K562 (cell line): ENCODE measurements at regions not wholly inside any gene's neighbourhood (a gene's known extent, or its start where the extent isn't known, plus 50 kb on each side); places are given as distances from the start of the nearest gene placed in this dataset.

Source experiments
- ATF4 ChIP-seq: fragments of 450-650 bp; formaldehyde crosslinking; IDR thresholded peaks from 2 replicates; pipeline ENCODE4 v1.4.0; 2022; ENCODE audit warnings: mild to moderate bottlenecking, moderate library complexity
- CCNT2 ChIP-seq: IDR thresholded peaks from 2 replicates; pipeline ENCODE4 v1.6.1; 2011; ENCODE audit warnings: borderline replicate concordance, low read depth, mild to moderate bottlenecking, moderate library complexity, mixed read lengths, low read length; ENCODE audit not compliant: insufficient read length; ENCODE audit errors: extremely low read depth
- CSDE1 ChIP-seq, 2 experiments: fragments of 450-650 bp; IDR thresholded peaks; 2 replicates each; pipeline ENCODE4 v1.6.1; 2016; ENCODE audit warnings: mild to moderate bottlenecking in 1 of 2
- E2F8 ChIP-seq: fragments of 450-650 bp; IDR thresholded peaks from 2 replicates; pipeline ENCODE4 v1.7.1; 2018; ENCODE audit warnings: mild to moderate bottlenecking, low read depth; ENCODE audit not compliant: partially characterized antibody
- ETV1 ChIP-seq: fragments of 450-650 bp; conservative IDR thresholded peaks from 2 replicates; pipeline ENCODE4 v1.6.1; 2016; ENCODE audit warnings: missing genetic modification characterization, control low read depth, low read depth, missing compliant biosample characterization
- GABPA ChIP-seq: fragments of 200-800 bp; sonication (Bioruptor generic); conservative IDR thresholded peaks from 2 replicates; pipeline ENCODE4 v1.6.1; 2016; ENCODE audit warnings: low read depth, missing genetic modification characterization, missing compliant biosample characterization
- GTF3C2 ChIP-seq: IDR thresholded peaks from 3 replicates; pipeline ENCODE4 v1.6.1; 2011; ENCODE audit warnings: borderline replicate concordance, mild to moderate bottlenecking, moderate library complexity; ENCODE audit not compliant: insufficient read length; ENCODE audit errors: extremely low read depth
- IFI16 ChIP-seq: fragments of 250-450 bp; sonication (Bioruptor Pico); IDR thresholded peaks from 2 replicates; pipeline ENCODE4 v2.1.2; 2022; ENCODE audit warnings: mild to moderate bottlenecking, inconsistent platforms
- PHF21A ChIP-seq: fragments of 450-650 bp; IDR thresholded peaks from 2 replicates; pipeline ENCODE4 v1.6.1; 2017; ENCODE audit warnings: low read depth, borderline replicate concordance
- POLR2B ChIP-seq: fragments of 450-650 bp; IDR thresholded peaks from 2 replicates; pipeline ENCODE4 v1.6.1; 2018; ENCODE audit warnings: low read depth; ENCODE audit not compliant: partially characterized antibody
- RAD21 ChIP-seq, 2 experiments: fragments of 250-450 bp in 1 of 2; fragments of 450-650 bp in 1 of 2; sonication (Bioruptor Pico) in 1 of 2; formaldehyde crosslinking in 1 of 2; IDR thresholded peaks in 1 of 2; conservative IDR thresholded peaks in 1 of 2; 2 replicates each; pipeline versions ENCODE4 v1.4.0 to v1.8.0; 2020 to 2022; ENCODE audit warnings: mild to moderate bottlenecking in 2 of 2, moderate library complexity in 1 of 2
- SMC3 ChIP-seq: conservative IDR thresholded peaks from 2 replicates; pipeline ENCODE4 v1.6.1; 2011; ENCODE audit warnings: low read depth, low read length, improper control_type of control experiment; ENCODE audit not compliant: insufficient read depth
- ZNF175 ChIP-seq: fragments of 200-800 bp; sonication (Bioruptor generic); IDR thresholded peaks from 2 replicates; pipeline ENCODE4 v1.6.1; 2016; ENCODE audit warnings: low read depth, mild to moderate bottlenecking, missing genetic modification characterization, missing compliant biosample characterization
- ZNF384 ChIP-seq: IDR thresholded peaks from 2 replicates; pipeline ENCODE4 v1.6.1; 2012; ENCODE audit warnings: low read depth, low read length, improper control_type of control experiment
- ZNF436 ChIP-seq: fragments of 250-450, 450-650 bp; sonication (Bioruptor Pico); formaldehyde crosslinking; IDR thresholded peaks from 2 replicates; pipeline ENCODE4 v1.7.0; 2020; ENCODE audit warnings: mild to moderate bottlenecking
- ZNF655 ChIP-seq: fragments of 250-450 bp; sonication (Bioruptor Pico); IDR thresholded peaks from 2 replicates; pipeline ENCODE4 v1.5.0; 2021

GRCh38 chrX:130994671-130995070 lies 63.5 kb upstream of the ARHGAP36 start (continued):
- TF ChIP-seq ZNF655 (CRISPR knock-in tag) (no peak), ETV1 (tag) (no peak), SMC3 (0 out of 2 replicates have a peak, but pooled peaks have one; percentile 27), CCNT2 (no peak), CSDE1 (IDR thresholded peaks at IDR 0.05) (no peak), POLR2B (no peak), GABPA (tag) (no peak), IFI16 (no peak), ZNF384 (peak; percentile 75), PHF21A (no peak), E2F8 (no peak), ZNF436 (CRISPR knock-in tag) (no peak), ATF4 (CRISPR knock-in tag) (no peak), RAD21 (CRISPR knock-in tag; conservative IDR thresholded peaks at IDR 0.05 in 1 of 2, IDR thresholded peaks at IDR 0.05 in 1 of 2) (peak; percentile 34 to 59), ZNF175 (CRISPR knock-in tag) (no peak), GTF3C2 (no peak)
- TF ChIP-seq, all 486 proteins: peak for 4
